ENCODE measurements at regions not wholly inside any gene's neighbourhood (a gene's known extent, or its start where the extent isn't known, plus 50 kb on each side); places are given as distances from the start of the nearest gene placed in this dataset.

GRCh38 chr6:11296449-11297375 is 64.2 kb upstream of the NEDD9 start:
- no peak overlapping the region for H3K4me3 ChIP-seq (ENCODE audit: low read depth, poor library complexity, severe bottlenecking)
- no peak for TF ChIP-seq POLR2A (IDR thresholded peaks at IDR 0.05)
- TF ChIP-seq, protein P1, sequence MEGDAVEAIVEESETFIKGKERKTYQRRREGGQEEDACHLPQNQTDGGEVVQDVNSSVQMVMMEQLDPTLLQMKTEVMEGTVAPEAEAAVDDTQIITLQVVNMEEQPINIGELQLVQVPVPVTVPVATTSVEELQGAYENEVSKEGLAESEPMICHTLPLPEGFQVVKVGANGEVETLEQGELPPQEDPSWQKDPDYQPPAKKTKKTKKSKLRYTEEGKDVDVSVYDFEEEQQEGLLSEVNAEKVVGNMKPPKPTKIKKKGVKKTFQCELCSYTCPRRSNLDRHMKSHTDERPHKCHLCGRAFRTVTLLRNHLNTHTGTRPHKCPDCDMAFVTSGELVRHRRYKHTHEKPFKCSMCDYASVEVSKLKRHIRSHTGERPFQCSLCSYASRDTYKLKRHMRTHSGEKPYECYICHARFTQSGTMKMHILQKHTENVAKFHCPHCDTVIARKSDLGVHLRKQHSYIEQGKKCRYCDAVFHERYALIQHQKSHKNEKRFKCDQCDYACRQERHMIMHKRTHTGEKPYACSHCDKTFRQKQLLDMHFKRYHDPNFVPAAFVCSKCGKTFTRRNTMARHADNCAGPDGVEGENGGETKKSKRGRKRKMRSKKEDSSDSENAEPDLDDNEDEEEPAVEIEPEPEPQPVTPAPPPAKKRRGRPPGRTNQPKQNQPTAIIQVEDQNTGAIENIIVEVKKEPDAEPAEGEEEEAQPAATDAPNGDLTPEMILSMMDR (IDR thresholded peaks at IDR 0.05), result no peak
- intact Hi-C loops (cut with DNase I; ENCODE audit: low total_unique reads), result no loop called here
- DNase-seq (ENCODE audit: low spot score in 2 of 2), result no peak
- 75 to 85% methylated on average over 11 of the region's 11 CpGs for whole genome bisulfite sequencing, 2 donors

GRCh38 chr6:11295969-11296368 is 63.5 kb upstream of the NEDD9 start:
- 98% methylated on average over 2 of the region's 2 CpGs for WGBS, 2 donors
- intact Hi-C loops (cut with DNase I; ENCODE audit: low total_unique reads), result no loop called here

GRCh38 chr6:11294228-11294627 is 61.8 kb upstream of the NEDD9 start:
- TF ChIP-seq, protein P1 (IDR thresholded peaks at IDR 0.05), result no peak
- TF ChIP-seq POLR2A (IDR thresholded peaks at IDR 0.05), result no peak
- intact Hi-C loops (cut with DNase I; ENCODE audit: low total_unique reads), result no loop called here
- 88 to 93% methylated on average over 3 of the region's 3 CpGs for WGBS, 2 donors
- no peak for DNase-seq (ENCODE audit: low spot score in 2 of 2)
- H3K4me3 ChIP-seq (ENCODE audit: low read depth, poor library complexity, severe bottlenecking), result no peak overlapping the region

More at GRCh38 chr6:11295969-11296368, 63.5 kb upstream of the NEDD9 start:
- no peak for DNase-seq (ENCODE audit: low spot score in 2 of 2)
- no peak for TF ChIP-seq POLR2A (IDR thresholded peaks at IDR 0.05)
- TF ChIP-seq, protein P1 (IDR thresholded peaks at IDR 0.05), result no peak
- no peak overlapping the region for H3K4me3 ChIP-seq (ENCODE audit: low read depth, poor library complexity, severe bottlenecking)

DNA sequence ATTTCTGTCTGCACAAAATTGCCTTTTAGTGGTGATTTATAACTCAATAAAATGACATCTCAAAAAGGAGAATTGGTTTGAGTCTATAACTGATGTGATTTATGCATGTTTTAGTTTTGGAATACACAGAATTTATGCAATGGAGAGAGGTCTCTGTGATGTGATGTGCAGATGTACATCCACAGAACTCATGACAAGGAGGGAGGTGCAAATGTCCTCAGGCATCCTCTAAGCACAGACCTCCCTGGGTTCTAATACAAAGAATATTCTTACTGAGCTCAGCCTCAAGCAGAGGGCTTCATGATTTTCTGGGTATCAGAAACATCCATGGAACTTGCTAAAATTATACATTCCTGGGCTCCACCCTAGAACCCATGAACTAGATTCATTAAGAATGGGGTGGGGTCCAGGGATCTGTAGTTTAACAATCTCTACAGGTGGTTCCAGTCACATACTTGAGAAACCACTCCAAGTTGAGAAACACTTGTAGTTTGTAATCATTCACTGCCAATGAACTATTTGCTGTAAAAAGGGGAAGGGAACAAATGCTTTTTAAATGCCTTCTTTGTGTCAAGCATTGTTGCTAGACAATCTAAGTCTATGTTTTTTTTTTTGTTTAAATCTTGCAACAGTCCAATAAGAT is 60.2 kb upstream of the NEDD9 start:
- H3K4me3 ChIP-seq (ENCODE audit: low read depth, poor library complexity, severe bottlenecking), result no peak overlapping the region
- DNase-seq (ENCODE audit: low spot score in 2 of 2), result no peak
- no peak for TF ChIP-seq POLR2A (IDR thresholded peaks at IDR 0.05)
- intact Hi-C loops (cut with DNase I; ENCODE audit: low total_unique reads), result no loop called here

DNA sequence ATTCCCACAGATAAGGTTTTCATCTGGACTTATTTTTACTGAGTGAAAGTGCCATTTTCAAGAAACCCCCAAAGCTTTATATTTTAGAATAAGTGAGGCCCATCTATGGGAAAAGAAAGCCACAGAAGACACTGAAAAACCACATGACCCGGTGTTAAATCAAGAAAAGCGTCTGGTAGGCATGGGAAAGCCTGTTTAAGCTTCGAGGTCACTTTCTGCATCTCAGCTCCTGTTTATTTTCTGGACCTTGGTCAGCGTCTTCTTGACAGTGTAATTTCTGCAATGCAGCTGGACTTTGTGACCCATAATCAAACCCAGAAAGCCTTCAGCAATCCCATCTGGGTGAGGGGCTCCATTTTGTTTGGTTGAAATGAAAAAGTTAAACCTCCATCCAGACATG is 59.6 kb upstream of the NEDD9 start:
- intact Hi-C loops (cut with DNase I; ENCODE audit: low total_unique reads), result no loop called here
- DNase-seq (ENCODE audit: low spot score in 2 of 2), result no peak
- WGBS, 2 donors, result 83 to 92% methylated on average over 4 of the region's 4 CpGs
- no peak for TF ChIP-seq POLR2A (IDR thresholded peaks at IDR 0.05)
- TF ChIP-seq, protein P1 (IDR thresholded peaks at IDR 0.05), result no peak
- no peak overlapping the region for H3K4me3 ChIP-seq (ENCODE audit: low read depth, poor library complexity, severe bottlenecking)

DNA sequence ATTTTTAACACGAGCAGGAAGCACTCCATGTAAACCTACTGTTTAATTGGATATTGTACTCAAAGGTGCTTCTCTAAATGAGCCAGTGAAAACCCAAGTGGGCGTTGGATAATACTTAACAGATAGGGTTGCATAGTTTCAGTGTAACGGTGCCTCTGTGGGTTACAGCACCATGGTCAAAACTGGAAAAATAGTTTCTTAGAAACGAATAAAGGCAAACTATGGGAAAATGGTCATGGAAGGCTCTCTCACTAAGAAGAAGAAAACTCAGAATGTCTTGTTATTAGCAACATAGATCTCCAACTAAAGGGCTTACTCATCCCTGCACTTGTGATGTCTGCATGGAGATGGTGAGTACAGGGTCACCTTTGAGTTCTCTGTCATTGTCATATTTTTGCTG is 59.1 kb upstream of the NEDD9 start:
- 87 to 90% methylated on average over 4 of the region's 4 CpGs for WGBS, 2 donors
- intact Hi-C loops (cut with DNase I; ENCODE audit: low total_unique reads), result no loop called here
- H3K4me3 ChIP-seq (ENCODE audit: low read depth, poor library complexity, severe bottlenecking), result no peak overlapping the region
- no peak for DNase-seq (ENCODE audit: low spot score in 2 of 2)
- no peak for TF ChIP-seq POLR2A (IDR thresholded peaks at IDR 0.05)
- TF ChIP-seq, protein P1 (IDR thresholded peaks at IDR 0.05), result no peak

All from lower leg skin (tissue), 4 donors.